Astrocyte of the spinal cord (primary cell): ENCODE measurements at regions not wholly inside any gene's neighbourhood (a gene's known extent, or its start where the extent isn't known, plus 50 kb on each side); places are given as distances from the start of the nearest gene placed in this dataset.
A peak's percentile ranks its signal among the peaks of the same experiment; 100 is the strongest.

Experiments
- DNase-seq: peaks from one replicate; pipeline ENCODE4 v3.0.0; 2011; ENCODE audit warnings: low read depth, low spot score
- H3K4me3 ChIP-seq: 2 replicates; pipeline ENCODE4 v1.5.1; 2011; ENCODE audit warnings: low read depth, mild to moderate bottlenecking, low read length, moderate library complexity
- in situ Hi-C: cut with HindIII; loops from 2 replicates; pipeline ENCODE4 v1.10.0; 2017; ENCODE audit warnings: low sequenced_read_pairs
- TF ChIP-seq, protein P1 (sequence below): IDR thresholded peaks from 2 replicates; pipeline ENCODE4 v1.5.1; 2012; ENCODE audit warnings: low read depth, mild to moderate bottlenecking, low read length, inconsistent platforms

DNA sequence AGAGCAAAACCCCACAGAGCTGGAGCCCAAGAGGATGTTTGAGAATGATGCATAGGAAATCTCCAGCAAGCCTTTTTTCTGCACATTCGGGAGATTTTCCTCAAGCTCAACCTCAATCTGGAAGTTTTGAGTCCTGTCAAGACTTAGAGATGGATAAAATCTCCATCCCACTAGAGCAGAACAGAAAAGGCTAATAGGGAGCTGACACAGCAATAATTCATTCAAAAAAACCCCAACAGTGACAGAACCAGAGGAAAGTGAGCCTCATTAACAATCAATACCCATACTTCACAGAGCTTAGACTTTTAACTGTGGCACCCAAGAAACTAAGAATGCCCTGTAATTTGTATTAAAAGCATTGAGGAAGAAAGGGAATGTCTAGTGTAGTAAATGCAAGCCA, 115.9 kb upstream of the BDNF start:
- in situ Hi-C loops, result no loop called here
- TF ChIP-seq, protein P1, sequence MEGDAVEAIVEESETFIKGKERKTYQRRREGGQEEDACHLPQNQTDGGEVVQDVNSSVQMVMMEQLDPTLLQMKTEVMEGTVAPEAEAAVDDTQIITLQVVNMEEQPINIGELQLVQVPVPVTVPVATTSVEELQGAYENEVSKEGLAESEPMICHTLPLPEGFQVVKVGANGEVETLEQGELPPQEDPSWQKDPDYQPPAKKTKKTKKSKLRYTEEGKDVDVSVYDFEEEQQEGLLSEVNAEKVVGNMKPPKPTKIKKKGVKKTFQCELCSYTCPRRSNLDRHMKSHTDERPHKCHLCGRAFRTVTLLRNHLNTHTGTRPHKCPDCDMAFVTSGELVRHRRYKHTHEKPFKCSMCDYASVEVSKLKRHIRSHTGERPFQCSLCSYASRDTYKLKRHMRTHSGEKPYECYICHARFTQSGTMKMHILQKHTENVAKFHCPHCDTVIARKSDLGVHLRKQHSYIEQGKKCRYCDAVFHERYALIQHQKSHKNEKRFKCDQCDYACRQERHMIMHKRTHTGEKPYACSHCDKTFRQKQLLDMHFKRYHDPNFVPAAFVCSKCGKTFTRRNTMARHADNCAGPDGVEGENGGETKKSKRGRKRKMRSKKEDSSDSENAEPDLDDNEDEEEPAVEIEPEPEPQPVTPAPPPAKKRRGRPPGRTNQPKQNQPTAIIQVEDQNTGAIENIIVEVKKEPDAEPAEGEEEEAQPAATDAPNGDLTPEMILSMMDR, result no peak
- H3K4me3 ChIP-seq, result no peak overlapping the region
- no peak for DNase-seq

GRCh38 chr11:27812341-27812740, 112.1 kb upstream of the BDNF start:
- H3K4me3 ChIP-seq, result no peak overlapping the region
- no peak for DNase-seq
- in situ Hi-C loops, result no loop called here
- TF ChIP-seq, protein P1, result no peak

DNA sequence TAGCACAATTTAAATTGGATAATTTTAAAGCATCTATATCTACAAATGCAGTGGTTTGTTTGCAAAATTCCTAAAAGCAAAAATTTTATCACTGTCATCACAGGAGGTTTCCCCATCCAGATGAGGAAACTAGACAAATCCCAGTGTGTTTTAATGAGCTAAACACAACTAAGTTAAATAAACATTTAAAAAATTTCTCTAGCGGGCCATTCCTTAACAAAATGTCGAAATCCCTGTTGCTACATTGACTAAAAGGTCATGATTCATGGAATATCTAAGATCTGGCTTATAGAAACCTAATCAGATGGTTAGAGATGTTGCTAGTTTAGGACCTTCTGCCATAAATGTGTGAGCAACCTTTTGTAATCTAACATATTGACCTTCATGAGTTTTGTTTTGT, 107.3 kb upstream of the BDNF start:
- no peak overlapping the region for H3K4me3 ChIP-seq
- in situ Hi-C loops, result no loop called here
- TF ChIP-seq, protein P1, result no peak
- no peak for DNase-seq

DNA sequence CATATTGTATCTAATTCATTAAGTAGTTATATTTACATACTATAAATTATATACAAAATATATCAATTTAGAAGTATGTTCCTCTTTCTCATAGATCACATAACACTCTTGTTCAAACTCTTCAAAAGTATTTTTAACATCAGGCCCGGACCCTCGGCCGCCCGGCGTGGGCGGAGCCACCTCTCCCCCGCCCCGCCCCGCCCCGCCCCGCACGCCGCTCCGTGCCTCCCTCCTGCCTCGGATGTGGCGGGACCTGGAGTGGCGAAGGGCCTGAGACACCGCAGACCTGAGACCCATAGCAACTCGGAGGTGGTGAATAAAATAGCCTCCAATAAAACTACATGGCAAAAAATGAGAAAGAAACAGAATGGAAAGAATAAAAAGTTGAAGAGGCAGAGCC, 105.9 kb upstream of the BDNF start:
- in situ Hi-C loops, result no loop called here
- H3K4me3 ChIP-seq, result no peak overlapping the region
- TF ChIP-seq, protein P1, result no peak
- no peak for DNase-seq

DNA sequence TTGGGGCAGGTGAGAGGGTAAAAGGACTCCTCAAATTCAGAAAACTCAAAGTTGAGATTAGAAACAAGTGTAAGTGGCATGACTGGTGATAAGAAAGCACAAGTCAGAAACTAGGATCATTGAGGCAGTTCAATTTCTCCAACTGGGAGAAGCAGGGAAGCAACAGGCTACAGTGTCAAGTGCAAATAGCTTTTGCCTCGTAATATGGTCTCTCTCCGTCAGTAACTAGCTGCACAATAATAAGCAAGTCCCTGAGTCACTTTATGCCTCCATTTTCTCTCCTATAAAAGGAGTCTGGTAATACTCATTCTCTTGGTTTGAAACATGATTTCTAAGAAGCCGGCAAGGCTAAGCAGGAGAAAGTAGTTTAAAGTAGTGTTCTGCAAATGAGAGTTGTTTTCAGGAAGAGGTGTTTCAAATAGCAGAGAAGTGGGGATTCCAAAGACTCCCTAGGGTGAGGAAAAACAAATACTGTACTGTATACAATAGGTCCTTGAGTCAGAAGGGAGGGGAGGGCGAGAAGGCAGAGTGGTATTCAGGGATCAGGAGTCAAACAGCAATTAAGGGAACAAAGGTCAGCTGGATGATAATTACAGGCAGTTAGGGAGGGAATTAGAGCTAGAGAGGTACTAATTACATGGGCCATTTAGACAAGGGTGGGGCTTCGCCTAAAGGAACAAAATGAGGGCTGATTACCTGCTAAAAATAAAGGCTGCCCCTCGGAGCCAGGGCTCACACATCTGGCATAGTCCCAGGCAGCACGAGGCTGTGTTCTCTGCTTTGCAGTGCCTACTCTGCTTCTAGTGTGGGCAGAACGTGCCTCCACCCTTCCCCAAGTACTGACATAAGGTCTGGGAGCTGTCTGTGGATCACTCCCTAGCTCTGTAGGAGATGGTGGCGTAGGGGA, 96.0 kb upstream of the BDNF start:
- TF ChIP-seq, protein P1, result no peak
- H3K4me3 ChIP-seq, result no peak overlapping the region
- in situ Hi-C loops, result no loop called here
- peak; percentile 49 for DNase-seq

- H3K4me3 ChIP-seq, result no peak overlapping the region
- in situ Hi-C loops, result no loop called here
- DNase-seq, result no peak
- TF ChIP-seq, protein P1, result no peak
These were observed 86.6 kb upstream of the BDNF start for GRCh38 chr11:27786864-27787263.
